GM23248 (cell line): ENCODE measurements at regions not wholly inside any gene's neighbourhood (a gene's known extent, or its start where the extent isn't known, plus 50 kb on each side); places are given as distances from the start of the nearest gene placed in this dataset.
"Not testable (repeated sequence)": the region's sequence is repeated elsewhere in the genome, so short reads cannot be mapped to it uniquely, and the experiment has no call there.

Experiments used
- DNase-seq: peaks from one replicate; pipeline ENCODE4 v3.0.0-alpha.2; 2015
- H2AFZ ChIP-seq: fragments of 200-600 bp; sonication (generic); 2 replicates; pipeline ENCODE4 v1.6.1; 2016; ENCODE audit warnings: antibody characterized with exemption
- H3F3A ChIP-seq: fragments of 200-600 bp; sonication (generic); 2 replicates; pipeline ENCODE4 v1.6.1; 2016; ENCODE audit warnings: mild to moderate bottlenecking, antibody characterized with exemption, mixed run types; ENCODE audit not compliant: insufficient read depth
- H3K27ac ChIP-seq: fragments of 200-600 bp; sonication (generic); 2 replicates; pipeline ENCODE4 v1.5.1; 2016; ENCODE audit warnings: mild to moderate bottlenecking
- H3K27me3 ChIP-seq: fragments of 200-600 bp; sonication (generic); replicated peaks from 2 replicates; pipeline ENCODE4 v1.6.1; 2016; ENCODE audit warnings: mild to moderate bottlenecking; ENCODE audit not compliant: insufficient read depth
- H3K36me3 ChIP-seq: fragments of 200-600 bp; sonication (generic); 2 replicates; pipeline ENCODE4 v1.6.1; 2016; ENCODE audit warnings: low read depth, mild to moderate bottlenecking
- H3K4me1 ChIP-seq: fragments of 200-600 bp; sonication (generic); 2 replicates; pipeline ENCODE4 v1.6.1; 2016; ENCODE audit warnings: mild to moderate bottlenecking; ENCODE audit not compliant: insufficient read depth
- H3K4me2 ChIP-seq: fragments of 200-600 bp; sonication (generic); one replicate; pipeline ENCODE4 v1.6.1; 2016; ENCODE audit warnings: mild to moderate bottlenecking; ENCODE audit not compliant: unreplicated experiment
- H3K4me3 ChIP-seq: fragments of 200-600 bp; sonication (generic); 2 replicates; pipeline ENCODE4 v1.5.1; 2016; ENCODE audit warnings: mild to moderate bottlenecking
- H3K79me2 ChIP-seq: fragments of 200-600 bp; sonication (generic); 2 replicates; pipeline ENCODE4 v1.6.1; 2016; ENCODE audit warnings: mild to moderate bottlenecking; ENCODE audit not compliant: insufficient read depth
- H3K9ac ChIP-seq: fragments of 200-600 bp; sonication (generic); 2 replicates; pipeline ENCODE4 v1.6.1; 2016; ENCODE audit warnings: mild to moderate bottlenecking
- H3K9me2 ChIP-seq: fragments of 200-600 bp; sonication (generic); 2 replicates; pipeline ENCODE4 v1.6.1; 2016; ENCODE audit warnings: mixed run types, mild to moderate bottlenecking, moderate library complexity; ENCODE audit not compliant: insufficient read depth
- H3K9me3 ChIP-seq: fragments of 200-600 bp; sonication (generic); one replicate; pipeline ENCODE4 v1.6.1; 2017; ENCODE audit warnings: low read depth
- H4K20me1 ChIP-seq: fragments of 200-600 bp; sonication (generic); 2 replicates; pipeline ENCODE4 v1.6.0; 2016; ENCODE audit not compliant: insufficient read depth
- EZH2 ChIP-seq: fragments of 200-600 bp; sonication (generic); IDR thresholded peaks from 2 replicates; pipeline ENCODE4 v1.6.1; 2018; ENCODE audit warnings: antibody characterized with exemption, mild to moderate bottlenecking; ENCODE audit not compliant: insufficient read depth, poor library complexity, severe bottlenecking
- EZH2phosphoT487 ChIP-seq: fragments of 200-600 bp; sonication (generic); IDR thresholded peaks from 2 replicates; pipeline ENCODE4 v1.6.1; 2018; ENCODE audit warnings: antibody characterized with exemption, moderate library complexity, mild to moderate bottlenecking, low read depth; ENCODE audit not compliant: insufficient read depth
- WGBS, 2 experiments: methylation state at CpG; one replicate each; pipeline ENCODE4 v1.1.6; 2015 to 2017; ENCODE audit warnings: low lambda C conversion rate in 2 of 2, low coverage in 1 of 2; ENCODE audit errors: missing lambda C conversion rate in 2 of 2; 5-methylcytosine and 5-hydroxymethylcytosine counted together
- in situ Hi-C: fragments of 300-500 bp; cut with MboI; formaldehyde crosslinking; loops from 2 replicates; pipeline ENCODE4 v1.15.0; 2020

GRCh38 chr9:40914772-40915659, 213.5 kb downstream of the FOXD4L6 start:
- no peaks in the 10 kb centered on the region for H3F3A ChIP-seq
- H3K36me3 ChIP-seq = no peaks in the 10 kb centered on the region
- WGBS, 2 experiments = 18 to 20% methylated on average over 5 of the region's 5 CpGs
- TF ChIP-seq EZH2phosphoT487 (no peak), EZH2 (no peak)
- H3K9me2 ChIP-seq = no peaks in the 10 kb centered on the region
- H3K27ac ChIP-seq = no peak overlapping the region
- H3K79me2 ChIP-seq = no peaks in the 10 kb centered on the region
- no peak overlapping the region for H3K4me2 ChIP-seq
- H3K9ac ChIP-seq = no peak overlapping the region
- no peaks in the 10 kb centered on the region for H3K27me3 ChIP-seq
- no peaks in the 10 kb centered on the region for H4K20me1 ChIP-seq
- in situ Hi-C loops = no loop called here
- no peaks in the 10 kb centered on the region for H3K9me3 ChIP-seq
- no peaks in the 10 kb centered on the region for H3K4me1 ChIP-seq
- no peak overlapping the region for H3K4me3 ChIP-seq
- H2AFZ ChIP-seq = no peak overlapping the region
- no peak for DNase-seq

- H3K9me2 ChIP-seq = no peaks in the 10 kb centered on the region
- H3K27me3 ChIP-seq = no peaks in the 10 kb centered on the region
- 22 to 29% methylated on average over 8 of the region's 8 CpGs for WGBS, 2 experiments
- no peaks in the 10 kb centered on the region for H4K20me1 ChIP-seq
- no peaks in the 10 kb centered on the region for H3K9me3 ChIP-seq
- H3K79me2 ChIP-seq = no peaks in the 10 kb centered on the region
- no peak overlapping the region for H3K4me2 ChIP-seq
- in situ Hi-C loops = no loop called here
- no peaks in the 10 kb centered on the region for H3K36me3 ChIP-seq
- H3K27ac ChIP-seq = no peak overlapping the region
- no peaks in the 10 kb centered on the region for H3F3A ChIP-seq
- H3K4me3 ChIP-seq = no peak overlapping the region
- TF ChIP-seq EZH2 (no peak), EZH2phosphoT487 (no peak)
- no peak overlapping the region for H3K9ac ChIP-seq
- no peak for DNase-seq
- no peak overlapping the region for H2AFZ ChIP-seq
- H3K4me1 ChIP-seq = no peaks in the 10 kb centered on the region
Observed at GRCh38 chr9:40913928-40914673, 214.4 kb downstream of the FOXD4L6 start.

- H3K4me2 ChIP-seq = no peak overlapping the region
- H3K27me3 ChIP-seq = no peaks in the 10 kb centered on the region
- in situ Hi-C loops = no loop called here
- H3K79me2 ChIP-seq = no peaks in the 10 kb centered on the region
- TF ChIP-seq EZH2phosphoT487 = no peak
- no peak for TF ChIP-seq EZH2
- no peak for DNase-seq
- H3K9me2 ChIP-seq = no peaks in the 10 kb centered on the region
- H4K20me1 ChIP-seq = no peaks in the 10 kb centered on the region
- no peaks in the 10 kb centered on the region for H3K36me3 ChIP-seq
- H2AFZ ChIP-seq = no peak overlapping the region
- H3K4me3 ChIP-seq = no peak overlapping the region
- H3K9ac ChIP-seq = no peak overlapping the region
- no peak overlapping the region for H3K27ac ChIP-seq
- 37 to 38% methylated on average over 11 of the region's 11 CpGs for WGBS, 2 experiments
- H3F3A ChIP-seq = no peaks in the 10 kb centered on the region
- peaks cover 4% of the 10 kb centered on the region for H3K9me3 ChIP-seq
- H3K4me1 ChIP-seq = no peaks in the 10 kb centered on the region
Observed at GRCh38 chr9:40913096-40913719, 215.3 kb downstream of the FOXD4L6 start.

- DNase-seq = not testable (repeated sequence)
Observed at GRCh38 chr9:40912679-40913078, 215.8 kb downstream of the FOXD4L6 start.

More at GRCh38 chr9:40912679-40913078, 215.8 kb downstream of the FOXD4L6 start:
- in situ Hi-C loops, H4K20me1 ChIP-seq, H3K36me3 ChIP-seq, H3K27ac ChIP-seq, H3K4me1 ChIP-seq, H3K9ac ChIP-seq, H3K9me2 ChIP-seq, H3F3A ChIP-seq, H3K27me3 ChIP-seq, H3K79me2 ChIP-seq, H2AFZ ChIP-seq, H3K4me2 ChIP-seq, H3K9me3 ChIP-seq, H3K4me3 ChIP-seq: not testable (repeated sequence)
- WGBS, 2 experiments = 46 to 54% methylated on average over 4 of the region's 4 CpGs
